CD14-positive monocyte (primary cell): ENCODE measurements at regions not wholly inside any gene's neighbourhood (a gene's known extent, or its start where the extent isn't known, plus 50 kb on each side); places are given as distances from the start of the nearest gene placed in this dataset. TPM values are rescaled to one million over a fixed set of nuclear protein-coding genes. Genes with fewer than 3 reads are reported as not detected.

Experiments used
- DNase-seq, 3 donors: peaks; one replicate each; pipeline ENCODE4 v3.0.0-alpha.2; 2011 to 2022
- H2AFZ ChIP-seq: 2 replicates; pipeline ENCODE4 v1.6.0; 2012; ENCODE audit warnings: mild to moderate bottlenecking, low read depth, low read length, inconsistent platforms; ENCODE audit not compliant: insufficient read depth, poor library complexity, severe bottlenecking
- H3K27ac ChIP-seq, 2 donors: 1 replicate in 1 of 2; 2 replicates in 1 of 2; pipeline ENCODE4 v1.5.1; 2012 to 2013; ENCODE audit warnings: low read length in 2 of 2, control low read depth in 1 of 2, inconsistent platforms in 1 of 2, low read depth in 1 of 2, mild to moderate bottlenecking in 1 of 2
- H3K27me3 ChIP-seq, 2 donors: one replicate each; pipeline versions ENCODE4 v1.6.0 to v1.6.1; 2011 to 2013; ENCODE audit warnings: low read length in 2 of 2; ENCODE audit not compliant: control insufficient read depth in 2 of 2, insufficient read depth in 2 of 2
- H3K36me3 ChIP-seq, 2 donors: replicated peaks in 1 of 2; 1 replicate in 1 of 2; 2 replicates in 1 of 2; pipeline versions ENCODE4 v1.5.1 to v1.6.1; 2012 to 2013; ENCODE audit warnings: low read length in 2 of 2, control low read depth in 1 of 2, inconsistent platforms in 1 of 2, mild to moderate bottlenecking in 1 of 2; ENCODE audit not compliant: insufficient read depth in 2 of 2, control insufficient read depth in 1 of 2
- H3K4me1 ChIP-seq, 2 donors: 1 replicate in 1 of 2; 2 replicates in 1 of 2; pipeline versions ENCODE4 v1.5.1 to v1.6.1; 2012 to 2013; ENCODE audit warnings: low read length in 2 of 2, control low read depth in 1 of 2, inconsistent platforms in 1 of 2, mild to moderate bottlenecking in 1 of 2, moderate library complexity in 1 of 2; ENCODE audit not compliant: insufficient read depth in 2 of 2, control insufficient read depth in 1 of 2
- H3K4me2 ChIP-seq: replicated peaks from 2 replicates; pipeline ENCODE3; 2012; ENCODE audit warnings: low read length, moderate library complexity, mild to moderate bottlenecking; ENCODE audit not compliant: poor library complexity, severe bottlenecking; ENCODE audit errors: extremely low read depth
- H3K4me3 ChIP-seq, 3 experiments: fragments of 200-600 bp in 1 of 3; sonication (generic) in 1 of 3; replicated peaks in 1 of 3; 1 replicate in 2 of 3; 2 replicates in 1 of 3; pipeline ENCODE4 v1.5.1; 2011 to 2013; ENCODE audit warnings: low read length in 3 of 3, mild to moderate bottlenecking in 3 of 3, control low read depth in 2 of 3, low read depth in 2 of 3, inconsistent platforms in 1 of 3, moderate library complexity in 1 of 3
- H3K79me2 ChIP-seq: 2 replicates; pipeline ENCODE4 v1.6.0; 2012; ENCODE audit warnings: mild to moderate bottlenecking, control low read depth, inconsistent platforms, low read length, moderate library complexity; ENCODE audit not compliant: insufficient read depth
- H3K9ac ChIP-seq: 2 replicates; pipeline ENCODE4 v1.6.0; 2017; ENCODE audit warnings: low read length, mild to moderate bottlenecking; ENCODE audit not compliant: insufficient read depth, poor library complexity, severe bottlenecking
- H3K9me3 ChIP-seq, 2 donors: replicated peaks in 1 of 2; 1 replicate in 1 of 2; 2 replicates in 1 of 2; pipeline versions ENCODE4 v1.5.1 to v1.6.1; 2012 to 2013; ENCODE audit warnings: low read length in 2 of 2, control low read depth in 1 of 2; ENCODE audit not compliant: control insufficient read depth in 1 of 2, insufficient read depth in 1 of 2
- H4K20me1 ChIP-seq: 2 replicates; pipeline ENCODE4 v1.6.0; 2012; ENCODE audit warnings: mild to moderate bottlenecking, low read length, control low read depth, moderate library complexity; ENCODE audit not compliant: insufficient read depth
- H3K27ac Mint-ChIP-seq, 7 donors: one replicate each; pipeline ENCODE4 v1.8.0; 2020; ENCODE audit warnings: mild to moderate bottlenecking in 7 of 7, mixed read lengths in 7 of 7, moderate library complexity in 6 of 7, inconsistent platforms in 2 of 7
- H3K27me3 Mint-ChIP-seq, 3 donors: one replicate each; pipeline ENCODE4 v1.8.0; 2021 to 2022; ENCODE audit warnings: low read depth in 3 of 3, mild to moderate bottlenecking in 3 of 3, mixed read lengths in 3 of 3, moderate library complexity in 3 of 3, inconsistent platforms in 1 of 3
- H3K36me3 Mint-ChIP-seq, 2 donors: one replicate each; pipeline ENCODE4 v1.8.0; 2020; ENCODE audit warnings: mixed read lengths in 2 of 2, inconsistent platforms in 1 of 2, mild to moderate bottlenecking in 1 of 2
- H3K4me1 Mint-ChIP-seq: one replicate; pipeline ENCODE4 v1.8.0; 2020; ENCODE audit warnings: mild to moderate bottlenecking, mixed read lengths
- H3K4me3 Mint-ChIP-seq, 2 donors: one replicate each; pipeline ENCODE4 v1.8.0; 2020; ENCODE audit warnings: mild to moderate bottlenecking in 2 of 2, mixed read lengths in 2 of 2, moderate library complexity in 1 of 2
- H3K9me3 Mint-ChIP-seq, 7 donors: one replicate each; pipeline ENCODE4 v1.8.0; 2020 to 2022; ENCODE audit warnings: mixed read lengths in 7 of 7, mild to moderate bottlenecking in 6 of 7, moderate library complexity in 6 of 7, inconsistent platforms in 2 of 7
- WGBS: methylation state at CpG from one replicate; pipeline ENCODE4 v1.1.5; 2013; ENCODE audit warnings: missing lambda C conversion rate; ENCODE audit not compliant: insufficient coverage; 5-methylcytosine and 5-hydroxymethylcytosine counted together
- intact Hi-C, 2 donors: fragments of 100-400 bp; cut with micrococcal nuclease; formaldehyde crosslinking; loops; one replicate each; pipeline versions ENCODE4 v1.15.0 to v1.15.1; 2023
- small RNA-seq: library from RNA; depleted of rRNA; stranded (forward); fragments of <200 nt; gene quantifications from one replicate; pipeline ENCODE3, GENCODE V24; 2012; ENCODE audit warnings: low read depth; ENCODE audit not compliant: insufficient read length
- TF ChIP-seq, protein P1 (sequence below): fragments of 200-600 bp; IDR thresholded peaks from one replicate; pipeline ENCODE4 v1.8.0; 2022; ENCODE audit warnings: antibody characterized with exemption, mild to moderate bottlenecking

DNA sequence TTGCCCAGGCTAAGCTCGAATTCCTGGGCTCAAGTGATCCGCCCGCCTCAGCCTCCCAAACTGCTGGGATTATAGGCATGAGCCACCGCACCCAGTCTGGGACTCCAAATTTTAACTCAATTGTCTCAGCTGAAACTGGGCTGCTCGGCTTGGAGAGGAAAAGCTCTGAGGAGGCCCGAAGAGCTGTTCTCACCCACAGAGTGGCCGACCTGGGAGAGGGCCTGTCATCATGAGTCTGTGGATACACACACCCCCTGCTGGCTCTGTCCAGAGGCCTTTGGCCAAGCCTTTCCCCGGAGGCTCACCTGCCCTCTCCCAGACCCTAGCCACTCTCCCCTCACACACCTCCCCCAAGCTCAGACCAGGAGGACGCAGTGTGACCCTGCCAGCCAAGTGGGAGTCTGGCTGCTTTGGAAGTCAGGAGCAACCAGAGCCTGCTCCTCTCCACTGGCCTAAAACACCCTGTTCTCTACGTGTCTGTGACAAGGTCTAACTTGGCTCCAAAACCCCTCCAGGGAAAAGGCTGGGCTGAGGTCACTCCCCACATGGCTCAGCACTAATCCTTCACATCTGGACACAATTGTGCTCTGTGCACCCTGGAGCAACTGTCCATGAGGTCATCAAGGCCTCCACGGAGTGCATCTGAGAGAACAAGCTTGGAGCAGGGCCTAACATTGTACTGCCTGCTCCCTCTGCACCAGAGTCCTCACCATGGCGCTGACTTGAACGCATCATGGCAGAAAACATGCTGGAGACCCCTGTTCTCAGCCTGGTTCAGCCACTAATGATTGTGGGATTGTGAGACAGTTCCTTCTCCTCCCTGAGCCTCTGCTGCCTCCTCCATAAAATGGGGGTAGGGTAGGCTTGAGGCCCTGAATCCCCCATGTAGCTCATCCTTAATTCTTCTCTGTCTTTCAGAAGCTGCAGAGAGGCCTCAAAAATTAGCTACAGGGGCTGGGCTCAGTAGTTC is 49.9 kb upstream of the RAB6C start:
- no peaks in the 10 kb centered on the region for H3K4me1 Mint-ChIP-seq
- DNase-seq, result no peak
- peaks cover 19 to 27% (median 23%) of the 10 kb centered on the region in 3 donors for H3K27me3 Mint-ChIP-seq
- H3K27me3 ChIP-seq, result peaks cover 0 to 17% of the 10 kb centered on the region in 2 donors
- intact Hi-C loops, result no loop called here
- no peaks in the 10 kb centered on the region for H4K20me1 ChIP-seq
- H3K79me2 ChIP-seq, result no peaks in the 10 kb centered on the region
- no peak overlapping the region for H3K4me3 Mint-ChIP-seq
- 93% methylated on average over 13 of the region's 13 CpGs for WGBS
- H3K27ac ChIP-seq, result no peak overlapping the region
- H3K4me1 ChIP-seq, result no peaks in the 10 kb centered on the region
- H3K4me2 ChIP-seq, result no peak overlapping the region
- H3K4me3 ChIP-seq, result no peak overlapping the region
- H3K27ac Mint-ChIP-seq, result peak overlapping the region in 1 of 7 donors; percentile 21
- H3K9me3 Mint-ChIP-seq, result peaks cover 0 to 2% (median 0%) of the 10 kb centered on the region in 7 donors
- H3K36me3 Mint-ChIP-seq, result no peaks in the 10 kb centered on the region
- TF ChIP-seq, protein P1, sequence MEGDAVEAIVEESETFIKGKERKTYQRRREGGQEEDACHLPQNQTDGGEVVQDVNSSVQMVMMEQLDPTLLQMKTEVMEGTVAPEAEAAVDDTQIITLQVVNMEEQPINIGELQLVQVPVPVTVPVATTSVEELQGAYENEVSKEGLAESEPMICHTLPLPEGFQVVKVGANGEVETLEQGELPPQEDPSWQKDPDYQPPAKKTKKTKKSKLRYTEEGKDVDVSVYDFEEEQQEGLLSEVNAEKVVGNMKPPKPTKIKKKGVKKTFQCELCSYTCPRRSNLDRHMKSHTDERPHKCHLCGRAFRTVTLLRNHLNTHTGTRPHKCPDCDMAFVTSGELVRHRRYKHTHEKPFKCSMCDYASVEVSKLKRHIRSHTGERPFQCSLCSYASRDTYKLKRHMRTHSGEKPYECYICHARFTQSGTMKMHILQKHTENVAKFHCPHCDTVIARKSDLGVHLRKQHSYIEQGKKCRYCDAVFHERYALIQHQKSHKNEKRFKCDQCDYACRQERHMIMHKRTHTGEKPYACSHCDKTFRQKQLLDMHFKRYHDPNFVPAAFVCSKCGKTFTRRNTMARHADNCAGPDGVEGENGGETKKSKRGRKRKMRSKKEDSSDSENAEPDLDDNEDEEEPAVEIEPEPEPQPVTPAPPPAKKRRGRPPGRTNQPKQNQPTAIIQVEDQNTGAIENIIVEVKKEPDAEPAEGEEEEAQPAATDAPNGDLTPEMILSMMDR, result no peak
- H3K9me3 ChIP-seq, result no peaks in the 10 kb centered on the region
- no peak overlapping the region for H3K9ac ChIP-seq
- no peaks in the 10 kb centered on the region for H3K36me3 ChIP-seq
- no peak overlapping the region for H2AFZ ChIP-seq

Small RNAs in the stretch of these regions (small RNA-seq; reads per million reads assigned to genes)
- gene RNA5SP103, result not detected
